ENCODE measurements at regions not wholly inside any gene's neighbourhood (a gene's known extent, or its start where the extent isn't known, plus 50 kb on each side); places are given as distances from the start of the nearest gene placed in this dataset.

- DNase-seq (no peak), ATAC-seq (ENCODE audit: low read depth in 2 of 2) (no peak)
- peaks cover 0 to 15% (median 8%) of the 10 kb centered on the region in 7 donors for H3K9me3 Mint-ChIP-seq
- no peaks in the 10 kb centered on the region for H3K27me3 Mint-ChIP-seq
- H3K36me3 Mint-ChIP-seq: no peaks in the 10 kb centered on the region
- H3K4me3 Mint-ChIP-seq: no peak overlapping the region
- H3K4me1 Mint-ChIP-seq: no peaks in the 10 kb centered on the region
- no peak overlapping the region for H3K27ac Mint-ChIP-seq
These were observed 121.3 kb upstream of the NRXN1 start for GRCh38 chr2:51153236-51153635.

GRCh38 chr2:51151490-51152140, 119.7 kb upstream of the NRXN1 start:
- Mint-ChIP-seq H3K27me3 (no peaks in the 10 kb centered on the region), H3K4me3 (no peak overlapping the region)

GRCh38 chr2:51149725-51150124, 117.8 kb upstream of the NRXN1 start:
- Mint-ChIP-seq H3K9me3 (peaks cover 0 to 9% (median 6%) of the 10 kb centered on the region in 7 donors), H3K36me3 (no peaks in the 10 kb centered on the region), H3K4me1 (no peaks in the 10 kb centered on the region), H3K27ac (no peak overlapping the region), H3K4me3 (no peak overlapping the region), H3K27me3 (no peaks in the 10 kb centered on the region)
- DNase-seq: no peak
- no peak for ATAC-seq (ENCODE audit: low read depth in 2 of 2)

More at GRCh38 chr2:51151490-51152140, 119.7 kb upstream of the NRXN1 start:
- H3K4me1 Mint-ChIP-seq: no peaks in the 10 kb centered on the region
- H3K36me3 Mint-ChIP-seq: no peaks in the 10 kb centered on the region
- no peak overlapping the region for H3K27ac Mint-ChIP-seq
- ATAC-seq (ENCODE audit: low read depth in 2 of 2): no peak
- no peak for DNase-seq
- H3K9me3 Mint-ChIP-seq: peaks cover 0 to 8% (median 6%) of the 10 kb centered on the region in 7 donors

- Mint-ChIP-seq H3K27me3 (no peaks in the 10 kb centered on the region), H3K4me1 (no peaks in the 10 kb centered on the region), H3K36me3 (no peaks in the 10 kb centered on the region), H3K9me3 (peaks cover 0 to 9% (median 7%) of the 10 kb centered on the region in 7 donors), H3K27ac (no peak overlapping the region), H3K4me3 (no peak overlapping the region)
- ATAC-seq (ENCODE audit: low read depth in 2 of 2) (no peak), DNase-seq (no peak)
These were observed 113.8 kb upstream of the NRXN1 start for GRCh38 chr2:51145761-51146160.

GRCh38 chr2:51120754-51121280, 88.9 kb upstream of the NRXN1 start:
- DNase-seq (no peak), ATAC-seq (ENCODE audit: low read depth in 2 of 2) (no peak)
- Mint-ChIP-seq H3K9me3 (peaks cover 0 to 10% (median 4%) of the 10 kb centered on the region in 7 donors), H3K4me1 (no peaks in the 10 kb centered on the region), H3K27me3 (no peaks in the 10 kb centered on the region), H3K27ac (no peak overlapping the region), H3K4me3 (no peak overlapping the region), H3K36me3 (no peaks in the 10 kb centered on the region)

GRCh38 chr2:51111532-51111931, 79.6 kb upstream of the NRXN1 start:
- Mint-ChIP-seq H3K4me3 (no peak overlapping the region), H3K27me3 (no peaks in the 10 kb centered on the region), H3K4me1 (no peaks in the 10 kb centered on the region), H3K36me3 (no peaks in the 10 kb centered on the region), H3K9me3 (peaks cover 0 to 4% (median 0%) of the 10 kb centered on the region in 7 donors), H3K27ac (no peak overlapping the region)
- ATAC-seq (ENCODE audit: low read depth in 2 of 2) (no peak), DNase-seq (no peak)

GRCh38 chr2:51108794-51109193, 76.9 kb upstream of the NRXN1 start:
- DNase-seq (no peak), ATAC-seq (ENCODE audit: low read depth in 2 of 2) (no peak)
- peaks cover 0 to 4% (median 0%) of the 10 kb centered on the region in 7 donors for H3K9me3 Mint-ChIP-seq
- no peaks in the 10 kb centered on the region for H3K4me1 Mint-ChIP-seq
- no peak overlapping the region for H3K4me3 Mint-ChIP-seq
- H3K36me3 Mint-ChIP-seq: no peaks in the 10 kb centered on the region
- no peaks in the 10 kb centered on the region for H3K27me3 Mint-ChIP-seq
- no peak overlapping the region for H3K27ac Mint-ChIP-seq

- DNase-seq: no peak
- Mint-ChIP-seq H3K9me3 (peaks cover 0 to 10% (median 4%) of the 10 kb centered on the region in 7 donors), H3K4me3 (no peak overlapping the region), H3K27me3 (no peaks in the 10 kb centered on the region), H3K27ac (no peak overlapping the region), H3K36me3 (no peaks in the 10 kb centered on the region), H3K4me1 (no peaks in the 10 kb centered on the region)
- no peak for ATAC-seq (ENCODE audit: low read depth in 2 of 2)
These were observed 75.9 kb upstream of the NRXN1 start for GRCh38 chr2:51107841-51108240.

- no peak overlapping the region for H3K27ac Mint-ChIP-seq
- H3K9me3 Mint-ChIP-seq: peaks cover 0 to 10% (median 4%) of the 10 kb centered on the region in 7 donors
- no peaks in the 10 kb centered on the region for H3K4me1 Mint-ChIP-seq
- no peak overlapping the region for H3K4me3 Mint-ChIP-seq
- H3K27me3 Mint-ChIP-seq: no peaks in the 10 kb centered on the region
- no peak for DNase-seq
- H3K36me3 Mint-ChIP-seq: no peaks in the 10 kb centered on the region
- ATAC-seq (ENCODE audit: low read depth in 2 of 2): no peak
These were observed 73.9 kb upstream of the NRXN1 start for GRCh38 chr2:51105811-51106210.

- Mint-ChIP-seq H3K27me3 (no peaks in the 10 kb centered on the region), H3K4me1 (no peaks in the 10 kb centered on the region), H3K36me3 (no peaks in the 10 kb centered on the region), H3K4me3 (peak overlapping the region in 1 of 8 donors; percentile 35), H3K27ac (peak overlapping the region in 1 of 6 donors; percentile 72), H3K9me3 (peaks cover 0 to 6% (median 2%) of the 10 kb centered on the region in 7 donors)
- ATAC-seq (ENCODE audit: low read depth in 2 of 2) (no peak), DNase-seq (no peak)
These were observed 71.3 kb upstream of the NRXN1 start for GRCh38 chr2:51103205-51103604.

- H3K9me3 Mint-ChIP-seq: peaks cover 0 to 17% (median 4%) of the 10 kb centered on the region in 7 donors
- ATAC-seq (ENCODE audit: low read depth in 2 of 2): no peak
- H3K4me3 Mint-ChIP-seq: no peak overlapping the region
- H3K4me1 Mint-ChIP-seq: no peaks in the 10 kb centered on the region
- no peak for DNase-seq
- H3K27me3 Mint-ChIP-seq: no peaks in the 10 kb centered on the region
- no peak overlapping the region for H3K27ac Mint-ChIP-seq
- H3K36me3 Mint-ChIP-seq: no peaks in the 10 kb centered on the region
These were observed 61.1 kb upstream of the NRXN1 start for GRCh38 chr2:51093016-51093415.

GRCh38 chr2:51085420-51086068, 53.6 kb upstream of the NRXN1 start:
- Mint-ChIP-seq H3K27ac (no peak overlapping the region), H3K27me3 (no peaks in the 10 kb centered on the region), H3K9me3 (peaks cover 0 to 5% (median 4%) of the 10 kb centered on the region in 7 donors), H3K36me3 (no peaks in the 10 kb centered on the region), H3K4me3 (no peak overlapping the region), H3K4me1 (no peaks in the 10 kb centered on the region)
- no peak for ATAC-seq (ENCODE audit: low read depth in 2 of 2)
- no peak for DNase-seq

- no peak for ATAC-seq (ENCODE audit: low read depth in 2 of 2)
These were observed 52.8 kb upstream of the NRXN1 start for GRCh38 chr2:51084750-51085149.

More at GRCh38 chr2:51084750-51085149, 52.8 kb upstream of the NRXN1 start:
- H3K4me3 Mint-ChIP-seq: no peak overlapping the region
- no peaks in the 10 kb centered on the region for H3K27me3 Mint-ChIP-seq
- H3K4me1 Mint-ChIP-seq: no peaks in the 10 kb centered on the region
- no peaks in the 10 kb centered on the region for H3K36me3 Mint-ChIP-seq
- peaks cover 0 to 5% (median 4%) of the 10 kb centered on the region in 7 donors for H3K9me3 Mint-ChIP-seq
- H3K27ac Mint-ChIP-seq: no peak overlapping the region
- no peak for DNase-seq
